IPS DF 6.9 (cell line): ENCODE measurements at regions not wholly inside any gene's neighbourhood (a gene's known extent, or its start where the extent isn't known, plus 50 kb on each side); places are given as distances from the start of the nearest gene placed in this dataset.

Experiments used
- DNase-seq: peaks from one replicate; pipeline ENCODE4 v3.0.0-alpha.2; 2013; ENCODE audit warnings: low read depth, low spot score
- H3K27ac ChIP-seq: one replicate; pipeline ENCODE4 v1.5.1; 2013; ENCODE audit warnings: low read length, control low read depth
- H3K27me3 ChIP-seq: 2 replicates; pipeline ENCODE4 v1.6.1; 2013; ENCODE audit warnings: mild to moderate bottlenecking, low read length; ENCODE audit not compliant: control insufficient read depth, insufficient read depth
- H3K36me3 ChIP-seq: 2 replicates; pipeline ENCODE4 v1.6.1; 2013; ENCODE audit warnings: low read length; ENCODE audit not compliant: control insufficient read depth, insufficient read depth
- H3K4me1 ChIP-seq: 2 replicates; pipeline ENCODE4 v1.6.1; 2013; ENCODE audit warnings: low read length; ENCODE audit not compliant: control insufficient read depth, insufficient read depth
- H3K4me3 ChIP-seq: 2 replicates; pipeline ENCODE4 v1.5.1; 2013; ENCODE audit warnings: mild to moderate bottlenecking, low read length
- H3K9me3 ChIP-seq: 2 replicates; pipeline ENCODE4 v1.6.1; 2013; ENCODE audit warnings: low read length, inconsistent platforms; ENCODE audit not compliant: control insufficient read depth, insufficient read depth
- WGBS: extraction: QIAGEN DNeasy Blood & Tissue Kit; methylation state at CpG from one replicate; pipeline ENCODE4 v1.1.7; 2013; ENCODE audit warnings: mixed read lengths, missing lambda C conversion rate; ENCODE audit not compliant: insufficient read length, insufficient coverage; 5-methylcytosine and 5-hydroxymethylcytosine counted together

DNA sequence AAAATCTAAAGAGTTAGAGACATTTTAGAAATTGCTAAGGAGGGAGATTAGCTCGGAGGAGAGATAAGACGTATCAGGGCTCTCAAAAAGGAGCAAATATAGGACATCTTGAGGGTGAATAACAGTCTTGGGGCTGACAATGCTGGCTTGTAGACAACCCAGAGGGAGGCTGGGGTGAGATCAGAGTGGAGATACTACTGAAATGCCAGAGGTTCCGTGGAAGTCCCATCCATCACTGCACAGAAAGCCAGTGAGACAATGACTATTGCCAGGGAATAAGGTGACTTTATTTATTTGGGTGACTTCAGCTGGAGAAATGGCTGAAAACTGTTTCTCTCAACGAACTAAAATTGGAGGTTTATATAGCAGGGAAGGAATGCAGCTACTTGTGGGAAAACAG lies 838.1 kb upstream of the AGA start:
- no peak overlapping the region for H3K4me3 ChIP-seq
- H3K9me3 ChIP-seq = no peaks in the 10 kb centered on the region
- no peaks in the 10 kb centered on the region for H3K4me1 ChIP-seq
- no peak overlapping the region for H3K27ac ChIP-seq
- H3K36me3 ChIP-seq = no peaks in the 10 kb centered on the region
- no peak for DNase-seq
- no peaks in the 10 kb centered on the region for H3K27me3 ChIP-seq
- WGBS = no CpG with 5 or more reads among the region's 4 CpGs

DNA sequence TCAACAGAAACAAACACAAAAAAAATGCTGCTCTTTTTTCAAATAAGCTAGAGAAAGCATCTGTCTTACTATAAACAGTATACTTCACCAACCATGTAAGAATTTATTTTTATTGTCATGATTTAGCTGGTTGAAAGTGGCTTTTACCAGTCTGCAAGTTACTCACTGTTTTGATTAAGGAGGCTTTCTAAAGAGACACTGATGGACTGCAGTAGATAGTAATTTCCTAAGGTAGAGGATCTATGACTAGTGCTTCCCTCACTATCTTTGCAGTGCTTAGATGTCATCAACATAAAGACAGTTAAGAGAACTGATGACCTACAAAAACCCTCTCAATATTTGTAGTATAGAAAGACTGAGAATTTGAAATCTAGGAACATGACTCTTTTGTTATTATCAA lies 846.2 kb upstream of the AGA start:
- H3K27me3 ChIP-seq = no peaks in the 10 kb centered on the region
- no peak for DNase-seq
- no peaks in the 10 kb centered on the region for H3K9me3 ChIP-seq
- no peaks in the 10 kb centered on the region for H3K36me3 ChIP-seq
- no peak overlapping the region for H3K4me3 ChIP-seq
- H3K27ac ChIP-seq = no peak overlapping the region
- no peaks in the 10 kb centered on the region for H3K4me1 ChIP-seq

DNA sequence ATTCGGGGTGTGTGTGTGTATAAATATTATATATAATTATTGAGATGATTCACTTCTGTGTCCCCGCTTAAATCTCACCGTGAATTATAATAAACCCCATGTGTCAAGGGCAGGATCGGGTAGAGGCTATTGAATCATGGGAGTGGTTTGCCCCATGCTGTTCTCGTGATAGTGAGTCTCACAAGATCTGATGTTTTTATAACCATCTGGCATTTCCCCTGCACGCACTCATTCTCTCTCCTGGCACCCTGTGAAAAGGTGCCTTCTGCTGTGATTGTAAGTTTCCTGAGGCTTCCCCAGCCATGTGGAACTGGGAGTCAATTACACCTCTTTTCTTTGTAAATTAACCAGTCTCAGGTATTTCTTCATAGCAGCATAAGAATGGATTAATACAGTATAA lies 851.4 kb upstream of the AGA start:
- H3K27me3 ChIP-seq = no peaks in the 10 kb centered on the region
- no peaks in the 10 kb centered on the region for H3K9me3 ChIP-seq
- H3K36me3 ChIP-seq = no peaks in the 10 kb centered on the region
- no peak for DNase-seq
- H3K27ac ChIP-seq = no peak overlapping the region
- no peak overlapping the region for H3K4me3 ChIP-seq
- H3K4me1 ChIP-seq = no peaks in the 10 kb centered on the region
- WGBS = no CpG with 5 or more reads among the region's 6 CpGs

DNA sequence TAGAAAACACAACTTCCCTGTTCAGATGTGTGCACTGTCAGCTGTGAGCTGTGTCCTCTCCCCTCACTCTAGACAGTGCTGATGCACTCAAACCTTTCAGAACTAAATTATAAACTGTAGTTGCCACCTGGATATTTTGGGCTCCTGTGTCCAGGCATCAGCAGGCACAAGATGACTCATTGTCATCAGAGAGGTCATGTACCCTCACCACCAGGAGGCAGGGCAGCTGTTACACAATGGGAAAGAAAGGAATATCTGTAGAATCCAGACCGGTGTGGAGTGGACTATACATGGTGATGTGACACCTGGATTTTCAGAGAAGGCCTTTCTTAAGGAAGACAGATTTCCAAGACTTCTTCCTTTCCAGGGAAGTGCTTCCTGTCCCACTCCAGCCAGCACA lies 854.4 kb upstream of the AGA start:
- no peak overlapping the region for H3K4me3 ChIP-seq
- H3K9me3 ChIP-seq = no peaks in the 10 kb centered on the region
- H3K36me3 ChIP-seq = no peaks in the 10 kb centered on the region
- no peak overlapping the region for H3K27ac ChIP-seq
- WGBS = no CpG with 5 or more reads among the region's 1 CpG
- H3K27me3 ChIP-seq = no peaks in the 10 kb centered on the region
- no peaks in the 10 kb centered on the region for H3K4me1 ChIP-seq
- DNase-seq = no peak

GRCh38 chr4:178306565-178306964 lies 864.3 kb upstream of the AGA start:
- no peaks in the 10 kb centered on the region for H3K27me3 ChIP-seq
- no peaks in the 10 kb centered on the region for H3K9me3 ChIP-seq
- no peaks in the 10 kb centered on the region for H3K36me3 ChIP-seq
- H3K4me1 ChIP-seq = no peaks in the 10 kb centered on the region; the same call in 1 of the 2 replicates
- no peak overlapping the region for H3K27ac ChIP-seq
- WGBS = no CpG with 5 or more reads among the region's 3 CpGs
- H3K4me3 ChIP-seq = no peak overlapping the region
- DNase-seq = no peak

DNA sequence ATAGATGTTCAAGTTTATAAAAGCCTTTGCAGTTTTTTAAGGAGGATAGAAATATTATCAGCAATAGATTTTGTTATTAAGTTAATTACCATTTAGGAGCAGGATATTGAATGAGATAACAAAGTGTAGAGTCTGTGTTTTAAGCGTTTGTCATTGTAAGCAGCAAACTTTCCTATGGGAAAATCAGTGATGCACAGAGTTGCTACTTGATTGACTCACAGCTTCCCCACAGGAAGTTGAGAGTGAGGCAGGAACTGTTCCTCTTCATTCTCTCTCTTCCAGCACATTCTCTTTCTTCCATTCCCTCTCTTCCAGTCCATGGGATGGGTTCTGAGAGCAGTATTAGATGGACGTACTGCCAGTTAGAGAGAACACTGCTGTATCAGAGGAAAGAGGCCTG lies 867.7 kb upstream of the AGA start:
- no CpG with 5 or more reads among the region's 2 CpGs for whole genome bisulfite sequencing
- no peak for DNase-seq
- no peaks in the 10 kb centered on the region for H3K36me3 ChIP-seq
- no peaks in the 10 kb centered on the region for H3K27me3 ChIP-seq
- H3K27ac ChIP-seq = no peak overlapping the region
- no peaks in the 10 kb centered on the region for H3K9me3 ChIP-seq
- H3K4me1 ChIP-seq = no peaks in the 10 kb centered on the region; the same call in 1 of the 2 replicates
- H3K4me3 ChIP-seq = no peak overlapping the region

DNA sequence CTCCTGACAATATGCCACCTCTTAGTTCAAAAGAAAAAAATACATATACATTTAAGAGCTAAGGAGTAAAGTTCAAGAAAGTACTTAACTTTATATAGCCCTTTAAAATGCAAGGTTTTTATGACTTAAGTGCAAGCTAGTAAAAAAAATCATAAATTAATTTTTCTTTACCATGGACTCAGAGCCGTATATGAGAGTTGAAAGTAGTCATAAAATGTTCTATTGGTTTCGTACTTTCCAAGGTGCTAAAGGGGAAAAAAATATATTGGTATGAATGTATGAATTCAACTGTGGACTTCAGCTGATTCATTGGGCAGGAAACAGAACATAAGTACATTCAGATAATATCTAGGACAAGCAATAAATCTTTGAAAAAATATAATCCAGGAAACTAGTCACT lies 869.8 kb upstream of the AGA start:
- Histone ChIP-seq H3K4me3 (no peak overlapping the region), H3K27ac (no peak overlapping the region), H3K9me3 (no peaks in the 10 kb centered on the region), H3K27me3 (no peaks in the 10 kb centered on the region), H3K4me1 (no peaks in the 10 kb centered on the region), H3K36me3 (no peaks in the 10 kb centered on the region)
- DNase-seq = no peak
- no CpG with 5 or more reads among the region's 2 CpGs for WGBS

- Histone ChIP-seq H3K36me3 (no peaks in the 10 kb centered on the region), H3K9me3 (no peaks in the 10 kb centered on the region), H3K27ac (no peak overlapping the region), H3K4me3 (no peak overlapping the region), H3K4me1 (no peaks in the 10 kb centered on the region), H3K27me3 (no peaks in the 10 kb centered on the region)
- DNase-seq = no peak
- WGBS = no CpG with 5 or more reads among the region's 3 CpGs
Observed at GRCh38 chr4:178314287-178314686, 872.0 kb upstream of the AGA start.

DNA sequence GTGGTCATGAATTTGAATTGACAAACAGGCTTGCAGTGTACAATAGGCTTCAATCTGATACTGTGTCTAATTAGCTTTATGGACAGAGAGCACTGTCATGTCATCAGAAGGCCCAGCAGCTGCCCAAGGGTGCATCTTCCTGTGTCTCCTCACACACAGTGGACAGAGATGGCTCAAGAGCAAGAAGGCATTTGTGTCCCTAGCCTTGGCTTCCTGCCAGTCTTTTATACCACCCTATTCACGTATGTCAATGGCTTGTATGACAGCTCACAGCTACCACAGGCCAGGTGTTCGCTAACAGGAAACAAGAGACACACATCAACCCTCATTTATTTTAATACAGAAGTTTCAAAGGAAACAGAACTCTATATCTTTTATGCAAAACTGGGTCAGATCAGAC lies 874.0 kb upstream of the AGA start:
- DNase-seq = no peak
- H3K36me3 ChIP-seq = no peaks in the 10 kb centered on the region
- no peaks in the 10 kb centered on the region for H3K27me3 ChIP-seq
- WGBS = no CpG with 5 or more reads among the region's 2 CpGs
- no peaks in the 10 kb centered on the region for H3K9me3 ChIP-seq
- no peaks in the 10 kb centered on the region for H3K4me1 ChIP-seq
- H3K4me3 ChIP-seq = no peak overlapping the region
- H3K27ac ChIP-seq = no peak overlapping the region

DNA sequence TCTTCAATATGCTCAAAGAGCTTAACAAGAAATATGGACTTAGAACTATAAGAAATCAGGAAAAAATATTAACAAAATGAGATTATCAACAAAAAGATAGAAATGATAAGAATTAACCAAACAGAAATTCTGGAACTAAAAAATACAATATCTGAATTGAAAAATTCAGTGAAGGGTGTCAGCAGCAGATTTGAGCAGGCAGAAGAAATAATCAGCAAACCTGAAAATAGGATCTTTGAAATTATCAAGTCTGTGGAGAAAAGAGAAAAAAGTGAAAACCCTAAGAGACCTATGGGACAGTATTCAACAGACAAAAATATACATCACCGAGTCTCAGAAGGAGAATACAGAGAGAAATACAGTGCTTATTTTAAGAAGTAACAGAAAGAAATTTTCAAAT lies 877.8 kb upstream of the AGA start:
- H3K4me1 ChIP-seq = no peaks in the 10 kb centered on the region
- no peak overlapping the region for H3K4me3 ChIP-seq
- no peaks in the 10 kb centered on the region for H3K27me3 ChIP-seq
- no peaks in the 10 kb centered on the region for H3K9me3 ChIP-seq
- DNase-seq = no peak
- no CpG with 5 or more reads among the region's 1 CpG for WGBS
- H3K36me3 ChIP-seq = no peaks in the 10 kb centered on the region
- H3K27ac ChIP-seq = no peak overlapping the region

GRCh38 chr4:178322524-178323183 lies 880.4 kb upstream of the AGA start:
- Histone ChIP-seq H3K27me3 (no peaks in the 10 kb centered on the region), H3K36me3 (no peaks in the 10 kb centered on the region), H3K27ac (no peak overlapping the region), H3K9me3 (no peaks in the 10 kb centered on the region), H3K4me3 (no peak overlapping the region), H3K4me1 (no peaks in the 10 kb centered on the region)
- 100% methylated on average over 1 of the region's 5 CpGs for WGBS
- DNase-seq = no peak
